ENCODE measurements at regions not wholly inside any gene's neighbourhood (a gene's known extent, or its start where the extent isn't known, plus 50 kb on each side); places are given as distances from the start of the nearest gene placed in this dataset.

DNA sequence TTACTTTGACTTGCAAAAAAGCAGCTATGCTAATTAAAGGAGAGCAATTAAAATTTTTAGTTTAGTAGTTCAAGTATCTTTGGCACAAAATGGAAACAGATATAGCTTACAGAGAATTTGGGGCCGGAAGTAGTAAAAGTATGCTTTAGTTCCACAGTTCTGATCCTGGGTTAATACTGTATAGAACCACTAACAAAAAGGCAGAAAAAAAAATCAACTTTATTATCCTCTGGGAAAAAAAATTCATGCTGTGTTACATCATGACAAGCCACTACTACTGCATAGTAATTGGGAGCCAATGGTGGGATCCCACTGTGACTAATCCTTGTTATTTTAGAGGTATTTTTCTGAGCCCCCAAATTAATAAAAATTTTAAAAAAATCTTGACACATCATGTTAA, 246.8 kb upstream of the PRDM9 start:
- Histone ChIP-seq H3K4me2 (replicated peaks; ENCODE audit: low read depth, low read length, poor library complexity, severe bottlenecking) (no peak overlapping the region), H3K79me2 (ENCODE audit: control insufficient read depth, insufficient read depth, low read length) (no peaks in the 10 kb centered on the region), H3K4me1 (ENCODE audit: control insufficient read depth in 2 of 2, insufficient read depth in 2 of 2, low read length in 2 of 2) (no peaks in the 10 kb centered on the region), H3K27ac (ENCODE audit: low read length in 2 of 2) (no peak overlapping the region), H3K4me3 (ENCODE audit: control extremely low read depth in 1 of 5, extremely low read depth in 1 of 5, insufficient read depth in 1 of 5, low read depth in 2 of 5, low read length in 4 of 5) (no peak overlapping the region), H3K9me3 (ENCODE audit: control extremely low read depth in 1 of 3, control insufficient read depth in 2 of 3, insufficient read depth in 1 of 3, low read length in 2 of 3) (no peaks in the 10 kb centered on the region), H3K36me3 (replicated peaks in 1 of 2; ENCODE audit: control extremely low read depth in 1 of 2, control insufficient read depth in 1 of 2, extremely low read depth in 1 of 2, insufficient read depth in 2 of 2, low read length in 1 of 2) (no peaks in the 10 kb centered on the region), H4K20me1 (ENCODE audit: control insufficient read depth, insufficient read depth, low read length, poor library complexity, severe bottlenecking) (no peaks in the 10 kb centered on the region), H3K27me3 (replicated peaks in 1 of 4; ENCODE audit: control extremely low read depth in 1 of 4, control insufficient read depth in 3 of 4, insufficient read depth in 4 of 4, low read length in 3 of 4) (no peaks in the 10 kb centered on the region), H3K9ac (ENCODE audit: low read length) (no peak overlapping the region), H2AFZ (ENCODE audit: insufficient read depth, low read depth, low read length, poor library complexity, severe bottlenecking) (no peak overlapping the region)
- ChIA-PET CTCF (no interaction called here), POLR2A (no interaction called here)
- H3K4me3 Mint-ChIP-seq = no peak overlapping the region
- intact Hi-C loops (cut with micrococcal nuclease) = no loop called here
- peaks cover 4% of the 10 kb centered on the region for H3K9me3 Mint-ChIP-seq (ENCODE audit: insufficient read depth)
- WGBS (ENCODE audit: insufficient coverage) = no CpG with 5 or more reads among the region's 1 CpG
- H3K27ac Mint-ChIP-seq = no peak overlapping the region
- no peaks in the 10 kb centered on the region for H3K27me3 Mint-ChIP-seq
- no peak for TF ChIP-seq EZH2 (IDR thresholded peaks at IDR 0.05; ENCODE audit: borderline replicate concordance, insufficient read depth, low read depth, low read length, poor library complexity, severe bottlenecking)
- TF ChIP-seq, protein P1, sequence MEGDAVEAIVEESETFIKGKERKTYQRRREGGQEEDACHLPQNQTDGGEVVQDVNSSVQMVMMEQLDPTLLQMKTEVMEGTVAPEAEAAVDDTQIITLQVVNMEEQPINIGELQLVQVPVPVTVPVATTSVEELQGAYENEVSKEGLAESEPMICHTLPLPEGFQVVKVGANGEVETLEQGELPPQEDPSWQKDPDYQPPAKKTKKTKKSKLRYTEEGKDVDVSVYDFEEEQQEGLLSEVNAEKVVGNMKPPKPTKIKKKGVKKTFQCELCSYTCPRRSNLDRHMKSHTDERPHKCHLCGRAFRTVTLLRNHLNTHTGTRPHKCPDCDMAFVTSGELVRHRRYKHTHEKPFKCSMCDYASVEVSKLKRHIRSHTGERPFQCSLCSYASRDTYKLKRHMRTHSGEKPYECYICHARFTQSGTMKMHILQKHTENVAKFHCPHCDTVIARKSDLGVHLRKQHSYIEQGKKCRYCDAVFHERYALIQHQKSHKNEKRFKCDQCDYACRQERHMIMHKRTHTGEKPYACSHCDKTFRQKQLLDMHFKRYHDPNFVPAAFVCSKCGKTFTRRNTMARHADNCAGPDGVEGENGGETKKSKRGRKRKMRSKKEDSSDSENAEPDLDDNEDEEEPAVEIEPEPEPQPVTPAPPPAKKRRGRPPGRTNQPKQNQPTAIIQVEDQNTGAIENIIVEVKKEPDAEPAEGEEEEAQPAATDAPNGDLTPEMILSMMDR (IDR thresholded peaks at IDR 0.05) = no peak
- no peaks in the 10 kb centered on the region for H3K4me1 Mint-ChIP-seq
- ATAC-seq (ENCODE audit: low read depth) = no peak
- DNase-seq = no peak

GRCh38 chr5:23257656-23258055, 249.8 kb upstream of the PRDM9 start:
- Mint-ChIP-seq H3K4me3 (no peak overlapping the region), H3K27me3 (no peaks in the 10 kb centered on the region), H3K27ac (no peak overlapping the region), H3K9me3 (ENCODE audit: insufficient read depth) (peaks cover 2% of the 10 kb centered on the region), H3K4me1 (no peaks in the 10 kb centered on the region)
- Histone ChIP-seq H3K36me3 (replicated peaks in 1 of 2; ENCODE audit: control extremely low read depth in 1 of 2, control insufficient read depth in 1 of 2, extremely low read depth in 1 of 2, insufficient read depth in 2 of 2, low read length in 1 of 2) (no peaks in the 10 kb centered on the region), H2AFZ (ENCODE audit: insufficient read depth, low read depth, low read length, poor library complexity, severe bottlenecking) (no peak overlapping the region), H3K4me2 (replicated peaks; ENCODE audit: low read depth, low read length, poor library complexity, severe bottlenecking) (no peak overlapping the region), H3K27ac (ENCODE audit: low read length in 2 of 2) (no peak overlapping the region), H4K20me1 (ENCODE audit: control insufficient read depth, insufficient read depth, low read length, poor library complexity, severe bottlenecking) (no peaks in the 10 kb centered on the region), H3K9ac (ENCODE audit: low read length) (no peak overlapping the region), H3K79me2 (ENCODE audit: control insufficient read depth, insufficient read depth, low read length) (no peaks in the 10 kb centered on the region), H3K4me3 (ENCODE audit: control extremely low read depth in 1 of 5, extremely low read depth in 1 of 5, insufficient read depth in 1 of 5, low read depth in 2 of 5, low read length in 4 of 5) (no peak overlapping the region), H3K27me3 (replicated peaks in 1 of 4; ENCODE audit: control extremely low read depth in 1 of 4, control insufficient read depth in 3 of 4, insufficient read depth in 4 of 4, low read length in 3 of 4) (no peaks in the 10 kb centered on the region), H3K9me3 (ENCODE audit: control extremely low read depth in 1 of 3, control insufficient read depth in 2 of 3, insufficient read depth in 1 of 3, low read length in 2 of 3) (no peaks in the 10 kb centered on the region), H3K4me1 (ENCODE audit: control insufficient read depth in 2 of 2, insufficient read depth in 2 of 2, low read length in 2 of 2) (no peaks in the 10 kb centered on the region)
- intact Hi-C loops (cut with micrococcal nuclease) = no loop called here
- CTCF ChIA-PET = no interaction called here
- POLR2A ChIA-PET = no interaction called here
- TF ChIP-seq EZH2 (IDR thresholded peaks at IDR 0.05; ENCODE audit: borderline replicate concordance, insufficient read depth, low read depth, low read length, poor library complexity, severe bottlenecking) = no peak
- TF ChIP-seq, protein P1 (IDR thresholded peaks at IDR 0.05) = no peak
- DNase-seq (no peak), ATAC-seq (ENCODE audit: low read depth) (no peak)
